ENCODE measurements at regions not wholly inside any gene's neighbourhood (a gene's known extent, or its start where the extent isn't known, plus 50 kb on each side); places are given as distances from the start of the nearest gene placed in this dataset.

DNA sequence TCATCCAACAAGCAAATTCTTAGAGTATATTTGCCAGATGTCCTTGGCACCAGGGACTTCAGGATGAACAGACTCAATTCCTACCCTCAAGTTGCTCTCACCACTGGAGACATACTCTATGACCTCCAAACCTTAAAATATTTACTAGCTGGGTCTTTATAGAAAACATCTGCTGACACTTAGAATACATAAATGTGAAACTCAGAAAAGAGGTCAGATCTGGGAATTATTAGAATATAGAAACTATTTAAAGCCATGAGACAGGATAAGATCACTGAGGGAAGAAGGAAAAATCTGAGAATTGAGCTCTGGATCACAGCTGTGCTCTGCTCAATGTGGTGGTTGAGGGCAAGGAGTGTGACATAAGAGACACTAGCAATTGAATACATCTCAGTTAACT, 695.4 kb upstream of the UBE2E2 start:
- intact Hi-C loops (cut with DNase I; ENCODE audit: low total_unique reads), result no loop called here
- DNase-seq, result no peak
- Histone ChIP-seq H3K4me3 (no peak overlapping the region), H3K4me1 (no peaks in the 10 kb centered on the region), H3K36me3 (no peaks in the 10 kb centered on the region), H3K27me3 (no peaks in the 10 kb centered on the region), H3K9me3 (no peaks in the 10 kb centered on the region), H3K27ac (no peak overlapping the region)
- TF ChIP-seq, protein P1, sequence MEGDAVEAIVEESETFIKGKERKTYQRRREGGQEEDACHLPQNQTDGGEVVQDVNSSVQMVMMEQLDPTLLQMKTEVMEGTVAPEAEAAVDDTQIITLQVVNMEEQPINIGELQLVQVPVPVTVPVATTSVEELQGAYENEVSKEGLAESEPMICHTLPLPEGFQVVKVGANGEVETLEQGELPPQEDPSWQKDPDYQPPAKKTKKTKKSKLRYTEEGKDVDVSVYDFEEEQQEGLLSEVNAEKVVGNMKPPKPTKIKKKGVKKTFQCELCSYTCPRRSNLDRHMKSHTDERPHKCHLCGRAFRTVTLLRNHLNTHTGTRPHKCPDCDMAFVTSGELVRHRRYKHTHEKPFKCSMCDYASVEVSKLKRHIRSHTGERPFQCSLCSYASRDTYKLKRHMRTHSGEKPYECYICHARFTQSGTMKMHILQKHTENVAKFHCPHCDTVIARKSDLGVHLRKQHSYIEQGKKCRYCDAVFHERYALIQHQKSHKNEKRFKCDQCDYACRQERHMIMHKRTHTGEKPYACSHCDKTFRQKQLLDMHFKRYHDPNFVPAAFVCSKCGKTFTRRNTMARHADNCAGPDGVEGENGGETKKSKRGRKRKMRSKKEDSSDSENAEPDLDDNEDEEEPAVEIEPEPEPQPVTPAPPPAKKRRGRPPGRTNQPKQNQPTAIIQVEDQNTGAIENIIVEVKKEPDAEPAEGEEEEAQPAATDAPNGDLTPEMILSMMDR (IDR thresholded peaks at IDR 0.05), result no peak

DNA sequence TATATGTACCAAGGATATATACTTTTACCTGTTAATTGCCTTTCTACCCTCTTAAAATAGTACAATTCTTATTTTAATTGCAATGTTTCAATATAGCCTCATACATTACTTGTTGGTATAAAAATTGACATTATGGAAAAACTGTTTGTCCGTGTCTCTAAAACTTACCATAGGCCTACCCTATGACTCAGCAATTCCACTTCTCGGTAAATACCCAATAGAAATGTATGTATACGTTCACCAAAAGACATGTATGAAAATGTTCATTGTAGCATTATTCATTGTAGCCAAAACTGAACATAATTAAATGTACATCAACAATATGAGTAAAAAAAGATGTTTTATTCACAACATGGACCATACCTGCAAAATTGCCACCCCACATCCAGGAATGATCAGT, 679.2 kb upstream of the UBE2E2 start:
- no peaks in the 10 kb centered on the region for H3K9me3 ChIP-seq
- intact Hi-C loops (cut with DNase I; ENCODE audit: low total_unique reads), result no loop called here
- H3K4me1 ChIP-seq, result peaks cover 0 to 11% (median 2%) of the 10 kb centered on the region in 4 donors
- H3K4me3 ChIP-seq, result no peak overlapping the region
- no peak for DNase-seq
- no peaks in the 10 kb centered on the region for H3K27me3 ChIP-seq
- H3K27ac ChIP-seq, result no peak overlapping the region
- TF ChIP-seq, protein P1 (IDR thresholded peaks at IDR 0.05), result no peak
- no peaks in the 10 kb centered on the region for H3K36me3 ChIP-seq

DNA sequence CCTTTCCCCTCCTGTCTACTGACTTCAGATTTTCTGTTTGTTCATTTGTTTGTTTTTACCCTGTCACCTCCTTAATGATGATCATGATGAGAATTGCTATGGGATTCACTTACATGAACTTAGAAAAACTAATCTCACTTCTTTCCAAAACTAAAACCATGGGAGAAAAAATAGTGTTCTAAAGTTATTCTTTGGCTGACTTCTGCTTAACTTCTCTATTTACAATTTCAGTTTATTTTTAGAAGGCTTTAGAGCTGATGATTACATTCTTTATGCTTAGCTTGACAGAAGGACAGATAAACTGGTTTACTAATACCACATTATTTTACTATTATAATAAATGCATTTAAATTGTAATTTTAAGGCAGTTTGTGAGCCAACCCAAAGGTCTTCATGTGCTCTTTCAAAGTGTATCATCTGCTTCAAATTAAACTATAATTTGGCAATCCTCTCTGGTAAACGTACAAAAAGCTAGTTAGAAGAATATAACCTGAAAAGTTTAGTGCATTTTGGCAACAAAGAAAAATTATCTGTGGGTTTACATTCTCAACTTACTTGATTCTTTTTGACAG, 676.8 kb upstream of the UBE2E2 start:
- H3K27ac ChIP-seq, result no peak overlapping the region
- no peak overlapping the region for H3K4me3 ChIP-seq
- H3K9me3 ChIP-seq, result no peaks in the 10 kb centered on the region
- TF ChIP-seq, protein P1 (IDR thresholded peaks at IDR 0.05), result no peak
- peaks cover 0 to 11% (median 2%) of the 10 kb centered on the region in 4 donors for H3K4me1 ChIP-seq
- intact Hi-C loops (cut with DNase I; ENCODE audit: low total_unique reads), result no loop called here
- DNase-seq, result no peak
- H3K36me3 ChIP-seq, result no peaks in the 10 kb centered on the region
- H3K27me3 ChIP-seq, result no peaks in the 10 kb centered on the region

DNA sequence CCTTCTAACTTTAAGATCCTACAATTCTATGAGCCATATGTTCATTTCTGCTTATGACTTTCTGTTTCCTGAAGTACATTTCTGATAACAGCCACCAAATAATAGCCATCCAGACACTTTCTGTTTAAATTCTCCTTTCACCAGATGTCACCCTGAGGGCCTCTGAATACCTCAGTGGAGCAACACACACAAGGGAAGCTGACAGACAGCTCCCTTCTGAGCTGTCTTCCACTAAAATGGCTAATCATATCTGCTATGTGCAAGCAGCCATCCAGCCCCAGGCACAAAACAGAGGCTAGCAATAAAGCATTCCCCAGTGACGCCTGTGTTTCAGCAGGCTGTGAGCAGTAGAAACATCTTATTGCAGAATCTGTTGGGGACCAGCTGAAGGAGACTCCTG, 666.6 kb upstream of the UBE2E2 start:
- Histone ChIP-seq H3K4me1 (no peaks in the 10 kb centered on the region), H3K4me3 (no peak overlapping the region), H3K27me3 (no peaks in the 10 kb centered on the region), H3K27ac (no peak overlapping the region), H3K9me3 (no peaks in the 10 kb centered on the region), H3K36me3 (no peaks in the 10 kb centered on the region)
- intact Hi-C loops (cut with DNase I; ENCODE audit: low total_unique reads), result no loop called here
- no peak for DNase-seq
- TF ChIP-seq, protein P1 (IDR thresholded peaks at IDR 0.05), result no peak

DNA sequence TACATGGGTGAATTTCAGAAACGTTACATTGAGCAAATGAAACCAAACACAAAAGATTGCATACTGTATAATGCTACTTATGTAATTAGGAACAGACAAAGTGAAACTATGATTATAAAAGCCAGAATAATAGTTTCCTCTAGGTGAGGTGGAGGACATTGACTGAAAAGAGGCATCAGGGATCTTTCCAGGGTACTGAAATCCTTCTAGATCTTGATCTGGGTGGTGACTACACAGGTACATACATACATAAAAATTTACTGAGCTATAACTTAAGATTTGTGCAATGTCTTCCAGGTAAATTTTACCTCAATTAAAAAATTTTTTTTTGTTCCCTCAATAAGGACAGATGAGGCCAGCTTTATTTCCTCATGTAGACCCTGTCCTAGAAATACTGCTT, 665.6 kb upstream of the UBE2E2 start:
- Histone ChIP-seq H3K4me1 (no peaks in the 10 kb centered on the region), H3K27me3 (no peaks in the 10 kb centered on the region), H3K36me3 (no peaks in the 10 kb centered on the region), H3K9me3 (no peaks in the 10 kb centered on the region), H3K4me3 (no peak overlapping the region), H3K27ac (no peak overlapping the region)
- intact Hi-C loops (cut with DNase I; ENCODE audit: low total_unique reads), result no loop called here
- DNase-seq, result no peak
- TF ChIP-seq, protein P1 (IDR thresholded peaks at IDR 0.05), result no peak

DNA sequence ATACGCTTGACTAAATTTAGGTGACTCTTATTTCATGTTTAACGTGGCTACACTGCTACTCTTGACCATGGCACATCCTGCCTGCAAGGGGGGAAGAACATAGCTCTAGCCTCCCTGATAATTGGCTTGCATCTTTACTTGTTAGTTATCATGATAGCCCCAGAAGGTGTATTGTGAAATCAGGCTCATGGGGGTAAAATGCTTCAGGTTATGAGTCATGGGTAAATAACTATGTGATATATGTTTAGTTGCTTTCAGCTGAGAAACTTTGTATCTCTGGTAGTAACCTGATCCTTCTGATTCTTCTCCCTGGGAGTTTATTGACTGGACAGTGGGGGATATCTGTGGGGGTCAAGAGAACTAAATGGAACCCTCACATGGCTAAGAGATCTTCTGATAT, 660.8 kb upstream of the UBE2E2 start:
- TF ChIP-seq, protein P1 (IDR thresholded peaks at IDR 0.05), result no peak
- Histone ChIP-seq H3K27me3 (no peaks in the 10 kb centered on the region), H3K27ac (no peak overlapping the region), H3K9me3 (no peaks in the 10 kb centered on the region), H3K4me3 (no peak overlapping the region), H3K36me3 (no peaks in the 10 kb centered on the region), H3K4me1 (no peaks in the 10 kb centered on the region)
- intact Hi-C loops (cut with DNase I; ENCODE audit: low total_unique reads), result no loop called here
- no peak for DNase-seq

Measured in tibial artery (tissue), 4 donors.